SHP77 (cell line): ENCODE measurements at regions not wholly inside any gene's neighbourhood (a gene's known extent, or its start where the extent isn't known, plus 50 kb on each side); places are given as distances from the start of the nearest gene placed in this dataset.
A peak's percentile ranks its signal among the peaks of the same experiment; 100 is the strongest.

Source experiments
- DNase-seq, 2 experiments: peaks; one replicate each; lab custom pipeline; 2025; lab: John Stamatoyannopoulos, UW

DNA sequence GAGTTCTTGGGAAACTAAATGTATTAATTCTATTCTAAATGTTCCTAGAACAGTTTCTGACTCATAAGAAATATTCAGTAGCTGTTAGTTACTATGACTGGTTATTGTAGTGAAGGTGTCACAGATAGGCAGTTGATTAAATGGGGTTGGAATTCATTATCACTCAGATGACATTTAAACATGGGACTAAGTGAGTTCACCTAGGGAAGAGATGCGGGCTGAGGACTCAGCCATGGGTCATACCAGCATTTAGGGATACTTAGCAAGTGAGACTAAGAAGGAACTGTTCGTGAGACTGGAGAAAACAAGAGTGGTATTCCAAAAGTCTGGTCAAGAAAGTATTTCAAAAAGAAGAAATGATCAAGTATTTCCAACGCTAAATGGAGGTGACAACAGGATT, 125.1 kb upstream of the ADGRL4 start:
- no peak for DNase-seq

DNA sequence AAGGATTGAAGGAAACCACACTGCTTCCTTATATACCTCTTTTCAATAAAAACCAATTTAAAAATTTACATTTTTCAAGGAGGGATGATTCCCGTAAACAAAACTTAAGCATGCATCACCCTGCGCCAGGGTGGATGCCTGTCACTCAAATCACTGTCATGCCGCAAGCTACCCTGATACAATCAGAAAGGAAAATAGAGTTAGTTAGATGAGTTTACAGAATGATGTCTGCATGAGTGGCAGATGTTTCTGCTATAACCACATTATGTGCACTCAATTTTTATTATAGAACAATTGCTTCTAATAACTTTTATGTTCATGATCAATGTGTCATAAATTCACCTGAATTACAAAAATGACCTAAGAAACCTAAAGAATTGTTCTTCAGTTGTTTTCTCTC, 123.4 kb upstream of the ADGRL4 start:
- no peak for DNase-seq

DNA sequence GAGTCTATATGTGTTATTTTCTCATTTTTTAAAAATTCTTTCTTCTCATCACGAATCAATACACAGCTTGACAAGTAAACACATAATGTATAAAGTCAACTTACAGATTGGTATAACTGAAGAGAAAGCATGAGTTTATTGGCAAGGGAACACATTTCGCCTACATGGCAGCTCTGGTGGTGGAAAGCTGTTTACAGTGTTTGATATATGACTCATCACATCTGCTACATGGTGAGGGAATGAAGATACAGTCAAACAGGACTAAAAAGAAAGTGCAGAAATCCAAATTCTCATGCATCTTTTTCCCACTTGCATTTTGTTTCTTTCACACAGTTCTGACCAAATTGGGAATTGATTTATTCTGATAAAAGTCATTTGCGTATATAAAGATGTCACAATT, 122.2 kb upstream of the ADGRL4 start:
- peak in 1 of 2 experiments; percentile 24 for DNase-seq

DNA sequence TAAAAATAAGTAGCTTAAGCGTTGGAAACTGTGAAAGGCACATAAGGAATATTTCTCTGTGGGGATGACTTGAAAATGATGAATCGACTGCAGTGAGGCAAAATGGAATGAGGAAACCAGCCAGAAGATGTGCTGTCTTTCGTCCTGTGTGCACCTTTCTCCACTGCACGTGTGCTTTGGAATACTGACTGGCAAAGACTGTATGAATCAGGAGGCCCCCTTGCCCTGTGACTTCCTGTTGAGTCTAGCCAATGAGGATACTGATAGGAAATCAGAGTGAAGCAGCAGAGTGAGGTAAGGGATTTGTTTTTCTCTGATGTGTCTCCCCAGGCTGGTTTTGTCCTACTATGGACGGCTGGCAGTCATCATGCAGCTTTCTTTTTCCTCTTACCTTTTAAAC, 118.2 kb upstream of the ADGRL4 start:
- DNase-seq: no peak

DNA sequence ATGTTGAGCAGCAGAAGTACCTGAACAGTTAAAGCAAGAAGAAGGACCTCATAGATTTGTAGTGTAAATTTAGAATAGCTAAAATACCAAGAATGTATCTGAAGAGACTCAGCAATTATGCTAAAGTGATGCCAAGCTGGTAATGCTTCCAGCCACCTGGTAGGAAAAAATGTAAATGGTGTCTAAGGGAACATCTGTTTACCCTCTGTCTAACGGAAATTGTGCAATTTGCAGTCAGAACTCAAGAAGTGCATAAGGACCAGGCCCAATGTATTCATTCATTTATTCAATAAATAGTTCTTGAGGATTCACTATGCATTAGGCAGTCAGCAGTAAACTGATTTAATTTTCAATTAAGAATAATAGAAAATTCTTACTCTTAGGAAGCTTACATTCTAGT, 116.0 kb upstream of the ADGRL4 start:
- no peak for DNase-seq

DNA sequence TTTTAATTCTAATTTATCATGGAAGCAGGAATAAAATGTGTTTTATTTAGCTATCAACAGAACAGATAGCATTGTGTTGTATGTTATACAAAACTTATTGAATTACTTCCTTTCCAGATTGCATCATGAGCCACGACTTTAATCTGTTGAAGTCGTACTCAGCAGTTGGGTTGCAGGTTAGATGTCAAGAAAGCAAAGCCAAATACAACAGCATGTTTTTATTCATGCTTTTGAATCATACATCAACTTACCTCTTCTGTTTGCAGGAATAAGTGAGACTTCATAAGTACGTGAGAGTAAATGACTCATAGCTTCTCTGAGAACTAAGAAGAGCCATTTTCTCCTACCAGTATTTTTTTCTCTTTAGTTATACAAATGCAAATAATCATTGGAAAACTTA, 110.8 kb upstream of the ADGRL4 start:
- DNase-seq: no peak

DNA sequence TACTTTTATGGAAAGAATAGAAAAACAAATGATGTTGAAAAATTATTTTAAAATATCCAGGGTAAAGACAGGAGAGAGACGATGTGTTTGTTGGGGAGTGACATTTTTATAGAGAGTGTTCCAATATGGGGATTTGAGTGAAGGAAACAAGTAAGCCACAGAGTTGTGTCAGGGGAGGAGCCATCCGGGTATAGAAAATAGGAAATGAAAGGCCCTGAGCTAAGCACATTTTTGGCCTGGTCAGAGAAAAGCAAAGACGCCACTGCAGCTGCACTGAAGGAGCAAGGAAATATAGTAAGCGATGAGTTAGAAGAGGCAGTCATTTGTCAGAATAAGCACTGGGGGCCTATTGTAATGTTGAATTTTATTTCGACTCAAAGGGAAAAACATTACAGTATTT, 107.3 kb upstream of the ADGRL4 start:
- no peak for DNase-seq

DNA sequence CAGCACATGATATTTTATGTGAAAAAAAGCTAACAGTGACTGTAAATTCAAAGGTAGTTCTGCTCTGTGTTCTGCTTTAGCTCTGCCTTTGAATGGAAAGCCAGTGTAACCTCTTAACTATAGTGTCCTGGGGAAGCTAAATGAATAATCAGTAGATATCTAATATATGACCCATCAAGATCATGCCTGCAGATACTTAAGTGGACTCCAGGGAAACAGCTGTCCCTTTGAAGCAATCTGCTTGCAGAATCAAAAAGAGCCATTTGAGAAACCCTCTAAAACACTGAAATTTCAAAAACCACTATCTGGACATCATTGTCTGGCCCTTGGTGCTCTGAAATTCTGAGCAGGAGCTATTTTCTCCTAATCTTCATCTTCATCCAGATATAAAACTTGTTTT, 104.2 kb upstream of the ADGRL4 start:
- no peak for DNase-seq

DNA sequence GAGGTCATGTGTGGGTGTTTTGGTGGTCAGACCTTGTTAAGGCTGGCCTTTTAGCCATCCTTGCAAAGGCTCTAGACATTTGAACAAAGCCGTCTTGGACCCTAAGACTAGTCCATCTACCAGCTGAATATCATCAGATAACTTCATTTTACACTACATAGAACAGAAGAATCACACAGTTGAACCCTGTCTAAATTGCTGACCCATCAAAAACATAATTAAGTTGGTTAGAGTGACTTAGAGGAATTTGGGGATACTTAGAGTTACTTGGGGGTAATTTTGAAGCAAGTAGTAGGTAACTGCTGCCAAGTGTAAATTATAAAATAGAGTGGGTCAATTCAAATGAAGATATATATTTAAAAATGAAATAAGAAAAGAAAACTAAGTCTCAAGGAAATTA, 102.9 kb upstream of the ADGRL4 start:
- no peak for DNase-seq

DNA sequence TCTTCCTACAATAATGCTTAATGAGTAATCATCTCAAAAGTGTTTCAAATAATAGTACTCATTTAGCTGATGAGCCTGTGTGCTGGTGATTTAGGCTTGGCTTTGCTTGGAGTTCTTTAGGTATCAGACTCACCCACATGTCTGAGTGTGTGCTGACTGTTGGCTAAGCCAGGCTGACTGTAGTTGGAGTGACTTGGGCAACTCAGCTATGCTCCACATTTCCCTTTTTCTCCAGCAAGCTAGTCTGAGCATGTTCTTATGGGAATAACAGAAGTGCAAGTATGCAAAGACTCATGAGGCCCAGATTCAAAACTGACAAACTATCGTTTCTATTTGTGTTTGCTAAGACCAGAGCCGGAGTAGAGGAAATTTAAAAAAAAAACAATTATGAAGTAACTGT, 99.0 kb upstream of the ADGRL4 start:
- DNase-seq: no peak

DNA sequence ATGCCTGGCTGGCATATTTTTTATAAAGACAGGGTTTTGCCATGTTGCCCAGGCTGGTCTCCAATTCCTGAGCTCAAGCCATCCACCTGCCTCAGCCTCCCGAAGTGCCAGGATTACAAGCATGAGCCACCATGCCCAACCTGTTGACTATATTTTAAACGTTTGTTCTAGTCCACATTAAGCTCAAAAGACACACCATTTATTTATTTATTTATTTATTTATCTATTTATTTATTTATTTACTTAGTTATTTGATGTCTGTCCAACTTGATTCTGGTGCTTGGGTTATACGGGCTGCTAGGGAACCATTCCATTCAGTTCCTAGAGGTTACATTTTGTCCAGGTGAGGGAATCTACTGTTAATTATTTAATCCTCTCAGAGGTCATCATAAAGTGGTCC, 98.1 kb upstream of the ADGRL4 start:
- DNase-seq: no peak

DNA sequence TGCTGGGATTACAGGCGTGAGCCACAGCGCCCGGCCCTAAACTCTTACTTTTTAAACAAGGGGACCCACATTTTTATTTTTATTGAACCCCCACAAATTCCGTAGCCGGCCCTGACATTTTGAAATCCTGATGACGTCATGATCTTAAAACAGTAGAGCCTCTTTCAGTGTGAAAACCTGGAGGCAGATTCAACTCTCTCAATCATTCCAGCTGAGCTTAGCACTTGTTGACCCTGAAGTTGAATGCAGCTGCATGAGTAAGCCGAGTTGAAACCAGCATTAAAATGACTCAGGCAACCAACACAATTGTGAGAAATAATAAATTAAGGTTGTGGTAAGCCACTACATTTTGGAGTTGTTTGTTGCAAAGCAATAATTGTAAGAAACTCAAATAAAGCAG, 93.9 kb upstream of the ADGRL4 start:
- no peak for DNase-seq

DNA sequence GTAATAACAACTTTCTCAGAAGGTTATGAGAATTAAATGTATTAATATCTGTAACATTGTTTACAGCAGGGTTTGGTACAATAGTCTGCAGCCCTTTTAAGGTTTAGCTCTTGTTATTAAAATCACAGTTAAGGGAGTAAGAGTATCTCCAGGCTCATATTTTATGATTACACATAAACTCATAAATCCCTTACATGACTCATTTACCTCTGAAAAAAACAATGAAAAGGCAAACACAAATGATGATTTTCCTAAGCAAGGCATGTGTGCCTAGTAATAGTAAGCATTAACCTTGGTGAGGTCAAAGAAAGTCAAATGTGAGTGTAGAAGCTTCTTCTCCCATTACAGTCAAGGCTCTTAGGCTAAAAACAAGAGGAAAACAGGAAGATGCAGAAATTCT, 84.5 kb upstream of the ADGRL4 start:
- DNase-seq: no peak

DNA sequence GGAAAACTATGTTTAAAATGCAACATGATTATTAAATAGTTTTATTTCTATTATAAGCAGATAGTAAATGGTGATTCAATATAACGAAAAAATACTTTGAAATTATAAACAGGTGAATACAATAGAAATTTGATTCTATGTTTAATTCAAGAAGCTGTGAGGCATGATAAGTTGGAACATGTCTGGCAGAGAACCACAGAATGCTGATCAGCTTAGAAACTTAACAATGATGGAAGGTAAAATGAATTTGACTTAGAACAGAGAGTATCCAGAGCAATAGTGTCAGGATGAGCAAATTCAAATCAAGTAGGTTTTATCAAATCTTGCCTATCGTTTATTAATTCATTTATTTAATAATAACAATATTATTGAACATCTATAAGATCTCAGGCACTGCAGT, 83.4 kb upstream of the ADGRL4 start:
- no peak for DNase-seq

DNA sequence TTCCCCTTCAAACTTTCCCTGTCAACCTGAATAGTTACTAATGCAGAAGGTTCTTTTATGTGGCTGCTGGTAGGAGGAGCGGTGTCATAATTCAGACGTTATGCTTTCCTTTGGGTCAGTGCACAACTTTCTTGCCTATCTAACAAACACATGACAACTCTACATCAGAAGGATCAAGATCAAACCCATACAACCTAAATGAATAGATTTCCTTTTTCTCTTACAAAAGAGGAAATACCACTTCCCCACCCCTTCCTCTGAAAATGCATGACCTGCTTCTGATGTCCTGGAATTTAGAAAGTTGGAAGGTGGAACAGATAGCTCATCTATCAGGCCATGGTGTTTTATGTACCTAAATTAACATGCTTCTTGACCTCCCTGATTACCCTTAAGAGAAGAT, 75.7 kb upstream of the ADGRL4 start:
- DNase-seq: no peak

DNA sequence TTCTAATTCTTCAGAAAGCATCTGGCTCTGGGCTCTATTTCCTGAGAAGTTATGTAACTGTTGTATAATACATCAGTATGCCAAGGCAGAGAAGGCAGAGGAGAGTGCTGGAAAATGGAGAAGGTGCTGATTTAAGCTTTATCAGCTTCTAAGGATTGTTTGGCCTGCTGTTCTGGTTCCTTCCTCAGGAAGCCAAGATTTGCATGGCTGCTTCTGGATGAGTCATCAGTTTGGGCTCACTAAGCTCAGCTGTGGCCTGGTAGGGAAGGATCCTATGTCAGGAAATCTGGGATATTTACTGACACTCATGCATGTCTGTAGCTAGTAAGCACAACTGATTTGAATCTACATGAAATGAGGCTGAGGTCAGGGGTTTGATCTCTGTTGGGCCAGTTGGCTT, 73.2 kb upstream of the ADGRL4 start:
- peak; percentile 1 to 24 for DNase-seq

DNA sequence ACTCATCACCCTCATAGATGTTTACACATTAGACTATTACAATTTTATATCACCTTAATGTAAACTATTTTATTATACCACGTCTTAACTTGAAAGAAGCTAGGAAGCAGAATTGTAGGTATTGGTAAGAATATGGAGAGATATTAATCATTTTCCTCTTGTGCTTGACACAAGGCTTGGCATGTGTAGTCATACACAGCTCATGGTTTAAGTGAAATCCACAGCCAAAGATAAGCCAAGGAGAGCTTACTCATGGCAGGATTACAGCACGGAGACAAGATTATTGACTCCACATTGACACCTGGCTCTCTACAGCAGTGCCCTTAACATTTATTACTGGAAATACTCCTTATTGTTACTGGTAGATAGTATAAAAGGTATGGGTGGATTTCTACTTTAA, 68.4 kb upstream of the ADGRL4 start:
- DNase-seq: no peak

DNA sequence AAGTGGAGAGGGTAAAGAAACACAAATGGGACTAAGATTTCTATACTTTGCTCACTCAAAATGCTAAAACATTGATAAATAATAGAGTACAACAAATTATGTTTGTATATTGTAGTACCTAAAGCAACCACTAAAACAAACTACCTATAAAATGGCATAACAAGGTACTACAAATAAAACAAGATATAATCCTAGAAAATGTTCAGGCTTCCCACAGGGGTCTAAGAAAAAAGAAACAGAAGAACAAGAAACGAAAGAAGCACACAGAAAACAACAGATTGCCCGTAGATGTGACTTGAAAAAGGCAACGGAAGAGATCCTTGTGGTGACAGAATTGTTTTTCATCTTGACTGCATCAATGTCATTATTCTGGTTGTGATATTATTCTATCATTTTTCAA, 63.3 kb upstream of the ADGRL4 start:
- no peak for DNase-seq

DNA sequence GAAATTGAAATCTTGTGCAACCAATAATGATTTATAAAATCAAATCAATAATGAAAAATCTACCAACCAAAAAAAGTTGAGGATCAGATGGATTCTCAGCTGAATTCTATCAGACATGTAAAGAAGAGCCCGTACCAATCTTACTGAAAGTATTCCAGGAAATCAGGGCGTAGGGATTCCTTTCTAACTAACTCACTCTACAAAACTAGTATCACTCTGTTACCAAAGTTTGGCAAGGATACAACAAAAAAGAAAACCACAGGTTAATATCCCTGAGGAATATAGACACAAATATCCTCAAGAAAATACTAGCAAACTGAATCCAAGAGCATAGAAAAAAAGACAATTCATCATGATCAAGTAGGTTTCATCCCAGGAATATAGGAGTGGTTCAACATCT, 52.8 kb upstream of the ADGRL4 start:
- no peak for DNase-seq
